GM23248 (cell line): ENCODE measurements at regions not wholly inside any gene's neighbourhood (a gene's known extent, or its start where the extent isn't known, plus 50 kb on each side); places are given as distances from the start of the nearest gene placed in this dataset.

Experiments
- DNase-seq: peaks from one replicate; pipeline ENCODE4 v3.0.0-alpha.2; 2015
- H2AFZ ChIP-seq: fragments of 200-600 bp; sonication (generic); 2 replicates; pipeline ENCODE4 v1.6.1; 2016; ENCODE audit warnings: antibody characterized with exemption
- H3F3A ChIP-seq: fragments of 200-600 bp; sonication (generic); 2 replicates; pipeline ENCODE4 v1.6.1; 2016; ENCODE audit warnings: mild to moderate bottlenecking, antibody characterized with exemption, mixed run types; ENCODE audit not compliant: insufficient read depth
- H3K27ac ChIP-seq: fragments of 200-600 bp; sonication (generic); 2 replicates; pipeline ENCODE4 v1.5.1; 2016; ENCODE audit warnings: mild to moderate bottlenecking
- H3K27me3 ChIP-seq: fragments of 200-600 bp; sonication (generic); replicated peaks from 2 replicates; pipeline ENCODE4 v1.6.1; 2016; ENCODE audit warnings: mild to moderate bottlenecking; ENCODE audit not compliant: insufficient read depth
- H3K36me3 ChIP-seq: fragments of 200-600 bp; sonication (generic); 2 replicates; pipeline ENCODE4 v1.6.1; 2016; ENCODE audit warnings: low read depth, mild to moderate bottlenecking
- H3K4me1 ChIP-seq: fragments of 200-600 bp; sonication (generic); 2 replicates; pipeline ENCODE4 v1.6.1; 2016; ENCODE audit warnings: mild to moderate bottlenecking; ENCODE audit not compliant: insufficient read depth
- H3K4me2 ChIP-seq: fragments of 200-600 bp; sonication (generic); one replicate; pipeline ENCODE4 v1.6.1; 2016; ENCODE audit warnings: mild to moderate bottlenecking; ENCODE audit not compliant: unreplicated experiment
- H3K4me3 ChIP-seq: fragments of 200-600 bp; sonication (generic); 2 replicates; pipeline ENCODE4 v1.5.1; 2016; ENCODE audit warnings: mild to moderate bottlenecking
- H3K79me2 ChIP-seq: fragments of 200-600 bp; sonication (generic); 2 replicates; pipeline ENCODE4 v1.6.1; 2016; ENCODE audit warnings: mild to moderate bottlenecking; ENCODE audit not compliant: insufficient read depth
- H3K9ac ChIP-seq: fragments of 200-600 bp; sonication (generic); 2 replicates; pipeline ENCODE4 v1.6.1; 2016; ENCODE audit warnings: mild to moderate bottlenecking
- H3K9me2 ChIP-seq: fragments of 200-600 bp; sonication (generic); 2 replicates; pipeline ENCODE4 v1.6.1; 2016; ENCODE audit warnings: mixed run types, mild to moderate bottlenecking, moderate library complexity; ENCODE audit not compliant: insufficient read depth
- H3K9me3 ChIP-seq: fragments of 200-600 bp; sonication (generic); one replicate; pipeline ENCODE4 v1.6.1; 2017; ENCODE audit warnings: low read depth
- H4K20me1 ChIP-seq: fragments of 200-600 bp; sonication (generic); 2 replicates; pipeline ENCODE4 v1.6.0; 2016; ENCODE audit not compliant: insufficient read depth
- EZH2 ChIP-seq: fragments of 200-600 bp; sonication (generic); IDR thresholded peaks from 2 replicates; pipeline ENCODE4 v1.6.1; 2018; ENCODE audit warnings: antibody characterized with exemption, mild to moderate bottlenecking; ENCODE audit not compliant: insufficient read depth, poor library complexity, severe bottlenecking
- EZH2phosphoT487 ChIP-seq: fragments of 200-600 bp; sonication (generic); IDR thresholded peaks from 2 replicates; pipeline ENCODE4 v1.6.1; 2018; ENCODE audit warnings: antibody characterized with exemption, moderate library complexity, mild to moderate bottlenecking, low read depth; ENCODE audit not compliant: insufficient read depth
- WGBS, 2 experiments: methylation state at CpG; one replicate each; pipeline ENCODE4 v1.1.6; 2015 to 2017; ENCODE audit warnings: low lambda C conversion rate in 2 of 2, low coverage in 1 of 2; ENCODE audit errors: missing lambda C conversion rate in 2 of 2; 5-methylcytosine and 5-hydroxymethylcytosine counted together
- in situ Hi-C: fragments of 300-500 bp; cut with MboI; formaldehyde crosslinking; loops from 2 replicates; pipeline ENCODE4 v1.15.0; 2020

DNA sequence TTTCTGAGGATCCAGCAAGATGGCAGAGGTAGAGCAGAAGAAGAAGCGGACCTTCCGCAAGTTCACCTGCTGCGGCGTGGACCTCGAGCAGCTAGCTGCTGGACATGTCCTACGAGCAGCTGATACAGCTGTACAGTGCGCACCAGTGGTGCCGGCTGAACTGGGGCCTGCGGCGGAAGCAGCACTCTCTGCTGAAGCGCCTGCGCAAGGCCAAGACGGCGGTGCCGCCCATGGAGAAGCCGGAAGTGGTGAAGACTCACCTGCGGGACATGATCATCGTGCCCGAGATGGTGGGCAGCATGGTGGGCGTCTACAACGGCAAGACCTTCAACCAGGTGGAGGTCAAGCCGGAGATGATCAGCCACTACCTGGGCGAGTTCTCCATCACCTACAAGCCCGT lies 125.8 kb downstream of the LRIG2 start:
- peaks cover 3% of the 10 kb centered on the region; the same call in 1 of the 2 replicates for H3K27me3 ChIP-seq
- H4K20me1 ChIP-seq, result no peaks in the 10 kb centered on the region
- no peak overlapping the region for H3K27ac ChIP-seq
- no peaks in the 10 kb centered on the region for H3K9me2 ChIP-seq
- WGBS, 2 experiments, result 84 to 85% methylated on average over 24 of the region's 24 CpGs
- H2AFZ ChIP-seq, result no peak overlapping the region
- no peaks in the 10 kb centered on the region for H3K36me3 ChIP-seq
- no peak for DNase-seq
- H3K79me2 ChIP-seq, result no peaks in the 10 kb centered on the region
- no peaks in the 10 kb centered on the region for H3K9me3 ChIP-seq
- no peaks in the 10 kb centered on the region for H3F3A ChIP-seq
- no peaks in the 10 kb centered on the region for H3K4me1 ChIP-seq
- no peak overlapping the region for H3K9ac ChIP-seq
- H3K4me3 ChIP-seq, result no peak overlapping the region
- H3K4me2 ChIP-seq, result no peak overlapping the region
- in situ Hi-C loops, result no loop called here
- TF ChIP-seq EZH2, result no peak
- no peak for TF ChIP-seq EZH2phosphoT487

DNA sequence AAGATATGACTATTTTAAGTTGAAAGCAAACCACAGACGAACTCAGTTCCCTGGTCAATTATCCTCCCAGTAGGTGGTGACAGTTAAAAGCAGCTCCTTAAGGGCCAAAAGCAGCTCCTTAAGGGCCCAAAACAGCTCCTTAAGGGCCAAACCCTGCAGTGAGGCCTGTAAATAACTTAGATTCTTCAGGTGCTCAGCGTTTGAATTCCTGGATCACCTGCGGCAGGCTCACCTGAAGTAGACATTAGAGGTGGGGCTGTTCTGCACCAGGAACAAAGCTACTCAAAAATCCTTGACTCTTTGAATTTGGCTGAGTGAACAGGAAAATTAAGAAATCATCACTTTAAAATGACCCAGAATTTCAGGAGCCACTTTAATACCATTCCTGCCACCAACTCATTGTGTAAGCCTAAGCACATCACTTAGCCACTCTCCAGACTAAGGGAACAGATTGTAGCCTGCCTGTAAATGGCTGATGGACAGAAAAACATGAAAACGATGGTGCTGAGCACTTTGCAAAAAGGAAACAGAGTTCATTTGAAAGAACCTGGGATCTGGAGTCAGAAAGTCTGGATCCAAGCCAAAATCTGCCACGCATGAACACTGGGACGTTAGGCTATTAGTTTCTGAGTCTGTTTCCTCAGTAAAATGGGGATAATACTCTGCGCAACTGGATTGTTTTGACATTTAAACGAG lies 126.9 kb downstream of the LRIG2 start:
- no peaks in the 10 kb centered on the region for H3K9me3 ChIP-seq

DNA sequence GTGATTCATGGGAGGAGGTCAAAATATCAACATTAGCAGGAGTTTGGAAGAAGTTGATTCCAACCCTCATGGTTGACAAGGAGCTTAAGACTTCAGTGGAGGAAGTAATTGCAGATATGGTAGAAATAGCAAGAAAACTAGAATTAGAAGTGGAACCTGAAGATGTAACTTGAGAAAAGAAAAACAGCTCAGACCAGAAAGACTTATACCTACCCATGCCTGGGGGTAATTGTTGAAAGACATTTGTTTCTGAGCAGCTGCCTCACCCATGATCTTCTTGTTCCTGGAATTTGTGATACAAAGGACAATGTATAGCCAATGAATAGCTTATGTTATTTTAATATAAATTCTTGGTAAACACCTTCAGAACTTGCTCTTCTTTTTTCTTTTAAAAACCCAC lies 128.6 kb downstream of the LRIG2 start:
- H3K9me3 ChIP-seq, result no peaks in the 10 kb centered on the region
- no peaks in the 10 kb centered on the region for H4K20me1 ChIP-seq
- H3K4me2 ChIP-seq, result no peak overlapping the region
- peaks cover 3% of the 10 kb centered on the region; the same call in 1 of the 2 replicates for H3K27me3 ChIP-seq
- no peaks in the 10 kb centered on the region for H3F3A ChIP-seq
- TF ChIP-seq EZH2, result no peak
- TF ChIP-seq EZH2phosphoT487, result no peak
- no peaks in the 10 kb centered on the region for H3K4me1 ChIP-seq
- no peak overlapping the region for H2AFZ ChIP-seq
- no peak overlapping the region for H3K9ac ChIP-seq
- H3K36me3 ChIP-seq, result no peaks in the 10 kb centered on the region
- H3K27ac ChIP-seq, result no peak overlapping the region
- no peak for DNase-seq
- H3K9me2 ChIP-seq, result no peaks in the 10 kb centered on the region
- H3K4me3 ChIP-seq, result no peak overlapping the region
- no peaks in the 10 kb centered on the region for H3K79me2 ChIP-seq
- in situ Hi-C loops, result no loop called here

More for the DNA sequence above, 126.9 kb downstream of the LRIG2 start:
- no peak overlapping the region for H2AFZ ChIP-seq
- peaks cover 3% of the 10 kb centered on the region; the same call in 1 of the 2 replicates for H3K27me3 ChIP-seq
- H3K79me2 ChIP-seq, result no peaks in the 10 kb centered on the region
- H3K4me1 ChIP-seq, result no peaks in the 10 kb centered on the region
- no peak for DNase-seq
- H3K4me2 ChIP-seq, result no peak overlapping the region
- no peaks in the 10 kb centered on the region for H3K36me3 ChIP-seq
- no peaks in the 10 kb centered on the region for H4K20me1 ChIP-seq
- WGBS, 2 experiments, result 45 to 47% methylated on average over 8 of the region's 8 CpGs
- in situ Hi-C loops, result no loop called here
- no peaks in the 10 kb centered on the region for H3F3A ChIP-seq
- H3K9me2 ChIP-seq, result no peaks in the 10 kb centered on the region
- TF ChIP-seq EZH2phosphoT487 (no peak), EZH2 (no peak)
- no peak overlapping the region for H3K9ac ChIP-seq
- no peak overlapping the region for H3K27ac ChIP-seq
- H3K4me3 ChIP-seq, result no peak overlapping the region

DNA sequence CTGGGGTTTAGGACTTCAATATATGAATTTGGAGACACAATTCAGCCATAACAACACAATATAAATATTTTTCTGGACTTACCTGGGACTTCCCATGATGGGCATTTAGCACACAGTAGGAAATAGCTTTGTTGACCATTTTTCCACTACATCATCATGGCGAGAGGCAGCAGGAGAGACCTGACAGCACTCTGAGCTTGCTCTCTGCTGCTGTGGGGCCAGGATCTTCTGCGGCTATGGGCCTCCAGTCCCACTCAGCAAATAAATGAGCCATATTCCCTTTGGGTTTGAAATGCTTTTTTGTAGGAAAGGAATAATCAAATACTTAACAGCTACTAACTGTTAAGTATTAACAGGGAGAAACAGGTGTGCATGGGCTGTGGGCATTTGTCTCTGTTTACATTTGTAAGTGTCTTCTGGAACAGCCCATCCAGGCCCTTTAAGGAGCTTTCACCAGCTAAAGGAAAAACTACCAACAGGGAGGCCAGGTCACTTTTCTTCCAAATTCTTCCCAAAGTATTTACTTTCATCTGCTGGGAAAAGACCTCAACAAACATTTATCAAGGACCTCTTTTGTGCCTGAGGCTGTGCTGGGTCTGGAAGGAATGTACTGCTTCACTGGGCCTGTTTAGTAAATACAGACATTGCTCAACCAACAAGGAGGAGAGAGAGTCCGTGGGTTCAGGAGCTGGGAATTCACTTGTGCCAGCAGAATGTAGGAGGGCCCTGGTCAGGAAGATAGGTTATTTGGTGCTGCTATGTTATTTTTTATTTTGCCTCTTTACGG lies 133.2 kb downstream of the LRIG2 start:
- Histone ChIP-seq H3K79me2 (no peaks in the 10 kb centered on the region), H3K9me3 (no peaks in the 10 kb centered on the region), H2AFZ (no peak overlapping the region), H3K9ac (no peak overlapping the region), H3K4me2 (no peak overlapping the region), H3K27me3 (peaks cover 3% of the 10 kb centered on the region; the same call in 1 of the 2 replicates), H3F3A (no peaks in the 10 kb centered on the region), H3K4me3 (no peak overlapping the region), H3K27ac (no peak overlapping the region), H3K9me2 (no peaks in the 10 kb centered on the region), H3K36me3 (no peaks in the 10 kb centered on the region), H3K4me1 (no peaks in the 10 kb centered on the region), H4K20me1 (no peaks in the 10 kb centered on the region)
- in situ Hi-C loops, result no loop called here
- TF ChIP-seq EZH2phosphoT487, result no peak
- TF ChIP-seq EZH2, result no peak
- WGBS, 2 experiments, result 46 to 53% methylated on average over 4 of the region's 4 CpGs
- DNase-seq, result no peak
